Trophoblast cell (in vitro differentiated cells and primary cell): ENCODE measurements at regions not wholly inside any gene's neighbourhood (a gene's known extent, or its start where the extent isn't known, plus 50 kb on each side); places are given as distances from the start of the nearest gene placed in this dataset.

Experiments
- DNase-seq, 2 donors: peaks; one replicate each; pipeline ENCODE4 v3.0.0-alpha.2; 2016
- H2AFZ ChIP-seq: 2 replicates; pipeline ENCODE4 v1.6.1; 2013; ENCODE audit warnings: low read length, moderate library complexity, mild to moderate bottlenecking; ENCODE audit not compliant: insufficient read depth, poor library complexity
- H2AK5ac ChIP-seq: 2 replicates; pipeline ENCODE4 v1.6.1; 2013; ENCODE audit warnings: mild to moderate bottlenecking, low read length
- H2BK120ac ChIP-seq: 2 replicates; pipeline ENCODE4 v1.6.1; 2013; ENCODE audit warnings: low read length, mild to moderate bottlenecking, moderate library complexity; ENCODE audit not compliant: insufficient read depth, poor library complexity
- H2BK12ac ChIP-seq: 2 replicates; pipeline ENCODE4 v1.6.1; 2013; ENCODE audit warnings: mild to moderate bottlenecking, low read length, moderate library complexity
- H2BK5ac ChIP-seq: 2 replicates; pipeline ENCODE4 v1.6.1; 2013; ENCODE audit warnings: low read length, low read depth, moderate library complexity, mild to moderate bottlenecking; ENCODE audit not compliant: poor library complexity
- H3K14ac ChIP-seq: 2 replicates; pipeline ENCODE4 v1.6.1; 2013; ENCODE audit warnings: mild to moderate bottlenecking, low read length
- H3K18ac ChIP-seq: 2 replicates; pipeline ENCODE4 v1.6.1; 2013; ENCODE audit warnings: mild to moderate bottlenecking, low read length
- H3K23ac ChIP-seq: 2 replicates; pipeline ENCODE4 v1.6.1; 2013; ENCODE audit warnings: low read length
- H3K27ac ChIP-seq: 2 replicates; pipeline ENCODE4 v1.5.1; 2013; ENCODE audit warnings: low read depth, mild to moderate bottlenecking, inconsistent platforms, low read length, moderate library complexity
- H3K27me3 ChIP-seq: 2 replicates; pipeline ENCODE4 v1.6.1; 2013; ENCODE audit warnings: inconsistent platforms, mild to moderate bottlenecking, low read length, moderate library complexity; ENCODE audit not compliant: insufficient read depth
- H3K36me3 ChIP-seq, 2 experiments: 1 replicate in 1 of 2; 2 replicates in 1 of 2; pipeline ENCODE4 v1.6.1; 2013; ENCODE audit warnings: low read length in 2 of 2, mild to moderate bottlenecking in 2 of 2, moderate library complexity in 1 of 2; ENCODE audit not compliant: insufficient read depth in 2 of 2, control insufficient read depth in 1 of 2
- H3K4ac ChIP-seq: 2 replicates; pipeline ENCODE4 v1.6.1; 2013; ENCODE audit warnings: low read depth, mild to moderate bottlenecking, low read length, moderate library complexity
- H3K4me1 ChIP-seq, 2 experiments: 1 replicate in 1 of 2; 2 replicates in 1 of 2; pipeline ENCODE4 v1.6.1; 2013; ENCODE audit warnings: low read length in 2 of 2, mild to moderate bottlenecking in 2 of 2, moderate library complexity in 1 of 2; ENCODE audit not compliant: insufficient read depth in 2 of 2, control insufficient read depth in 1 of 2
- H3K4me2 ChIP-seq: 2 replicates; pipeline ENCODE4 v1.6.1; 2013; ENCODE audit warnings: inconsistent platforms, mild to moderate bottlenecking, low read length, moderate library complexity
- H3K4me3 ChIP-seq: 2 replicates; pipeline ENCODE4 v1.5.1; 2013; ENCODE audit warnings: mild to moderate bottlenecking, low read depth, low read length, inconsistent platforms
- H3K79me1 ChIP-seq: one replicate; pipeline ENCODE4 v1.6.1; 2013; ENCODE audit warnings: low read length
- H3K79me2 ChIP-seq: 2 replicates; pipeline ENCODE4 v1.6.1; 2013; ENCODE audit warnings: low read length, mild to moderate bottlenecking; ENCODE audit not compliant: control insufficient read depth, insufficient read depth, poor library complexity
- H3K9ac ChIP-seq: 2 replicates; pipeline ENCODE4 v1.6.1; 2013; ENCODE audit warnings: mild to moderate bottlenecking, low read length
- H3K9me3 ChIP-seq: 2 replicates; pipeline ENCODE4 v1.6.1; 2013; ENCODE audit warnings: low read depth, mild to moderate bottlenecking, control low read depth, inconsistent platforms, low read length; ENCODE audit not compliant: insufficient read depth
- H4K12ac ChIP-seq: 2 replicates; pipeline ENCODE4 v1.6.1; 2013; ENCODE audit warnings: low read depth, mild to moderate bottlenecking, low read length, moderate library complexity
- H4K8ac ChIP-seq: 2 replicates; pipeline ENCODE4 v1.6.1; 2013; ENCODE audit warnings: low read depth, mild to moderate bottlenecking, low read length, moderate library complexity
- H4K91ac ChIP-seq: one replicate; pipeline ENCODE4 v1.6.1; 2013; ENCODE audit warnings: low read depth, mild to moderate bottlenecking, low read length, moderate library complexity
- WGBS: extraction: QIAGEN DNeasy Blood & Tissue Kit; methylation state at CpG from one replicate; pipeline ENCODE4 v1.1.7; 2013; ENCODE audit warnings: missing lambda C conversion rate; ENCODE audit not compliant: insufficient read length, insufficient coverage; ENCODE audit errors: extremely low coverage; 5-methylcytosine and 5-hydroxymethylcytosine counted together

DNA sequence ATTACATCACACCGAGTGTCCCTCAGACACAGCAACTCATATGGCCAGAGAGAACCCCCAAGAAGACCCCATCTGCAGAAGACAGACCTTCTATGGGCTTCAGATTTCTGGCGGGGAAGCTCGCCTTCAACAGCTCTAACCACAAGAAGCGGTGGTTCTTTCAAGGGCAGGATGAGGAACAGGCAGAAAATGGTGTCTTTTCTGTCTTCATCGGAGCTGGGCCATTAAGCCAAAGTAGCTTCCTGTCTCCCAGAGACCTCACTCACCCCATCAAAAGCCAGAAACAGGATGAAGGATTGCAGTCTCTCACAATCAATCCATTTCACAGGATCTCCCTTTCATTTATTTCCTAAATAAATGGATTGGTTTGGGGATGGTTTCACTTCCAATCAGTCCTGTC, 149.1 kb downstream of the HERPUD2 start:
- no peak overlapping the region for H3K4me2 ChIP-seq
- H4K91ac ChIP-seq = no peak overlapping the region
- H3K9ac ChIP-seq = no peak overlapping the region
- H2BK5ac ChIP-seq = no peak overlapping the region
- no peak overlapping the region for H2AFZ ChIP-seq
- no peak overlapping the region for H3K23ac ChIP-seq
- no peak overlapping the region for H4K8ac ChIP-seq
- H4K12ac ChIP-seq = no peak overlapping the region
- H3K36me3 ChIP-seq = no peaks in the 10 kb centered on the region
- H3K4me1 ChIP-seq = no peaks in the 10 kb centered on the region
- H2AK5ac ChIP-seq = no peak overlapping the region
- no peak overlapping the region for H2BK120ac ChIP-seq
- H3K27ac ChIP-seq = no peak overlapping the region
- no peaks in the 10 kb centered on the region for H3K79me1 ChIP-seq
- no peak overlapping the region for H3K18ac ChIP-seq
- no peaks in the 10 kb centered on the region for H3K9me3 ChIP-seq
- H3K4ac ChIP-seq = no peak overlapping the region
- H3K27me3 ChIP-seq = no peaks in the 10 kb centered on the region
- DNase-seq = no peak
- H3K4me3 ChIP-seq = no peak overlapping the region
- no peak overlapping the region for H2BK12ac ChIP-seq
- no peak overlapping the region for H3K14ac ChIP-seq
- WGBS = no CpG with 5 or more reads among the region's 5 CpGs
- no peaks in the 10 kb centered on the region for H3K79me2 ChIP-seq

DNA sequence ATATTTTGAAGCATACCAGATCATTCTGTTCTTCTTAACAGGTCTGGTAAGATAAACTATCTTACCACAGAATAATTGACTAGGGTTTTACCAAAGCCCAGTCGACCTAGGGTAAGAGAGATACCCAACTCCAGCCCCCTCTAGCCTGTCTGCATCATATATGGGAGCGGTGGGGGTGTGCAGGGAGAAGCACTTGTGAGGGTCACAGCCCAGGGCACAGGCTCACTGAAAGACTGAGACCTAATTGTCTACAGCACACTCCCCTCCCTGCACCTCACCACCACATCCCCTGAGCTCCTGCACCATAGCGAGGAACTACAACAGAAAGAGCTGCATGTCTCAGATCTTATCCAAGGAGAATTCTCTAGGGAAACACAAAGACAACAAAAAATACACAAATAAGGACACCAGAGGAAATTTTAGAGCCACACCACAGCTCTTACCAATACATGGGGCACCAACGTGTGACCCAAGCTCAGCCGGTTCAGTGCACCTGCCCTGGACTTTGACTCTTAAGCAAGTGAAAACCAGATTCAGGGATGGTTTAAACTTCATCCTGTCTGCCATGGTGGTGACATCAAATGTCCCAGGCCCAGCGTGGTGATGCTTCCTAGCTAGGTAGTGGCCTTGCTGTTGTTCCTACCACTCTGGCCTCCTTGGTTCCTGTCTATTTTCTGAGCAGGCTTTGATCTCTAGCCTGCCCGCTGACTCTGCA, 150.8 kb downstream of the HERPUD2 start:
- no peak overlapping the region for H3K4me2 ChIP-seq
- H2AFZ ChIP-seq = no peak overlapping the region
- no peaks in the 10 kb centered on the region for H3K4me1 ChIP-seq
- no peak overlapping the region for H2BK120ac ChIP-seq
- H2BK5ac ChIP-seq = no peak overlapping the region
- H3K27me3 ChIP-seq = no peaks in the 10 kb centered on the region
- no peaks in the 10 kb centered on the region for H3K79me2 ChIP-seq
- WGBS = no CpG with 5 or more reads among the region's 7 CpGs
- no peak overlapping the region for H3K4me3 ChIP-seq
- no peak overlapping the region for H3K9ac ChIP-seq
- no peak overlapping the region for H3K18ac ChIP-seq
- no peak for DNase-seq
- H3K23ac ChIP-seq = no peak overlapping the region
- no peak overlapping the region for H3K4ac ChIP-seq
- H3K9me3 ChIP-seq = no peaks in the 10 kb centered on the region
- no peak overlapping the region for H4K12ac ChIP-seq
- H4K91ac ChIP-seq = no peak overlapping the region
- no peak overlapping the region for H4K8ac ChIP-seq
- no peak overlapping the region for H2BK12ac ChIP-seq
- H2AK5ac ChIP-seq = no peak overlapping the region
- no peaks in the 10 kb centered on the region for H3K79me1 ChIP-seq
- H3K14ac ChIP-seq = no peak overlapping the region
- no peaks in the 10 kb centered on the region for H3K36me3 ChIP-seq
- no peak overlapping the region for H3K27ac ChIP-seq

DNA sequence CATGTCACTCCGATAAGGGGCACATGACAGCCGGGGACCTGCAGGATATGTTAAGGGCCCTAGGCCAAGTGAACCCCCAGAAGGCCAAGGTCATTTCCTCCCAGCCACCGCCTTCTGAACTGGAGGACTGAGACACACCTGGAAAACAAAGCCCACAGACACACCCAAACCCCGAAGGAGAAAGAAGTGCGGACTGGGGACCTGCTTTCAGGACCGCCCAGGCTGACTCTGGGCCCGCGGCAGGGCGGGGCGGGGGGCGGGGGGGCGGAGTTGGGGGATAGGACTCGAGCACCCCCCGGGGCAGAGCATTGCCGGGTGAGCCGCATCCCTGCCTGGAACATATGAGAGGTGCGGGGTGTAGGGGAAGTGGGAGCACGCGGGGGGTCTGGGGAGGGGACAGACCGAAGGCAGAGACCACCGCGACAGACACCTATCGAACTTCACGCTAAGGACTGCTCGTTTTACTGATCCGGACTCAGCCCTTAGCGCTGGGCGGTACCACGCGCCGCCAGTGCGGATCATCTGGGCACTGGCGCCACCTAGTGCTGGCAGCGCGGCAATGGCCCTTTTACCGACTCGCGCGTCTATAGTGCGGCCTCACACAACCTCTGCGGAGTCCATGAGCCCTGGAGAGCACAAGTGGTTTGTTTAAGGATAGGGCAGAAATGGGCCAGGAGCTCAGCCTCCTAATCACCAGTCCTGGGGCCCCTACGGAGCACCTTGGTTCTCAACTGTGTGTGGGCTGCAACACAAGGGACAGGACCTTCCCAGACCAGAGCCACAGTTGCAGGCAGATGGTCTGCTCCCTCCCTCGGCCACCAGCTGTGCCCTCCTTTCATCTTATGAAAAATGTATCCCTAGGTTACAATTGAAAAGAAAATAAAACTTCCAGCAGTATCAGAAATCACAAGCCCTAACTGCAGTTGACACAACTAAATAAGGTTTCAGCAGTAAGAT, 157.6 kb downstream of the HERPUD2 start:
- no peak overlapping the region for H2BK5ac ChIP-seq
- H3K36me3 ChIP-seq = no peaks in the 10 kb centered on the region
- no peak overlapping the region for H2BK12ac ChIP-seq
- H3K4ac ChIP-seq = no peak overlapping the region
- WGBS = no CpG with 5 or more reads among the region's 43 CpGs
- H4K8ac ChIP-seq = no peak overlapping the region
- H3K4me2 ChIP-seq = peak overlapping the region; percentile 71
- H3K79me2 ChIP-seq = no peaks in the 10 kb centered on the region
- peak; percentile 72 to 91 for DNase-seq
- H3K9me3 ChIP-seq = peaks cover 2% of the 10 kb centered on the region
- H3K4me3 ChIP-seq = peak overlapping the region; percentile 67
- no peak overlapping the region for H2AK5ac ChIP-seq
- no peak overlapping the region for H4K12ac ChIP-seq
- H3K27me3 ChIP-seq = no peaks in the 10 kb centered on the region
- no peaks in the 10 kb centered on the region for H3K79me1 ChIP-seq
- H3K14ac ChIP-seq = no peak overlapping the region
- no peak overlapping the region for H2BK120ac ChIP-seq
- H3K9ac ChIP-seq = no peak overlapping the region
- H2AFZ ChIP-seq = no peak overlapping the region
- no peaks in the 10 kb centered on the region for H3K4me1 ChIP-seq
- no peak overlapping the region for H3K18ac ChIP-seq
- no peak overlapping the region for H3K23ac ChIP-seq
- no peak overlapping the region for H3K27ac ChIP-seq
- no peak overlapping the region for H4K91ac ChIP-seq

DNA sequence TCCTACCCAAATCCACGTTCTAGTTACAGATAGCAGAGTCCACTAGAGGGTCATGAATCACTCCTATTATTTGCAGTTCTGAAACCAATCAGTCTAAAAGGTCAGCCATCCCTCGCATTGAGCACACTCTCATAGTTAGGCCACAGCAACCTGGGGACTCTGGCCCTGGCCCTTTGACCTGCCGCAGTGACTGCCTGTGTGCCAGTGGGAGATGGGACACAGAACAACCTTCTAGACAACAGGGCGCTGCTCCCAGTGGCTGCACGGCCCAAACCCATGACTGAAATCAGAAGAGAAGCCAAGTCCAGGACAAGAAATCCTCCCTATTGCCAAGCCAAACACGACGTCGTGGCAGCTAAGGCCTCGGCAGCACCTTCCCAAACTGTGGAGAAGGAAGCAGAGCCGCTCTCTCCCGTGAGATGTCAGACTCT, 158.5 kb downstream of the HERPUD2 start:
- Histone ChIP-seq H3K9ac (no peak overlapping the region), H3K4me3 (no peak overlapping the region), H3K36me3 (no peaks in the 10 kb centered on the region), H3K23ac (no peak overlapping the region), H3K27me3 (no peaks in the 10 kb centered on the region), H3K9me3 (peaks cover 2% of the 10 kb centered on the region), H3K4ac (no peak overlapping the region), H2AK5ac (no peak overlapping the region), H2BK12ac (no peak overlapping the region), H2BK120ac (no peak overlapping the region), H3K4me2 (no peak overlapping the region), H2BK5ac (no peak overlapping the region), H3K27ac (no peak overlapping the region), H4K12ac (no peak overlapping the region), H3K4me1 (no peaks in the 10 kb centered on the region), H4K91ac (no peak overlapping the region), H3K14ac (no peak overlapping the region), H3K79me2 (no peaks in the 10 kb centered on the region), H2AFZ (no peak overlapping the region), H3K79me1 (no peaks in the 10 kb centered on the region), H3K18ac (no peak overlapping the region), H4K8ac (no peak overlapping the region)
- no CpG with 5 or more reads among the region's 11 CpGs for whole genome bisulfite sequencing
- DNase-seq = no peak
